IMR-90 (cell line): ENCODE measurements at regions not wholly inside any gene's neighbourhood (a gene's known extent, or its start where the extent isn't known, plus 50 kb on each side); places are given as distances from the start of the nearest gene placed in this dataset.
A peak's percentile ranks its signal among the peaks of the same experiment; 100 is the strongest.

Source experiments
- ATAC-seq: fragments of 200-7000 bp; cut with Tn5 transposase; 2 replicates; pipeline ENCODE4 v1.9.1; 2020; ENCODE audit warnings: low read depth, mild to moderate bottlenecking, moderate library complexity
- BruUV-seq: library from RNA; stranded (reverse); fragments of 400-500 nt; replicated peaks from 2 replicates; lab custom pipeline; 2021; lab: Mats Ljungman, UMichigan
- CTCF ChIA-PET: fragments of 300-600 bp; formaldehyde crosslinking; extraction: SDS; loops from one replicate; lab custom pipeline; 2021; ENCODE audit warnings: antibody characterized with exemption; lab: Yijun Ruan, JAX
- POLR2A ChIA-PET: fragments of 300-600 bp; sonication (Branson Sonifier 250); formaldehyde crosslinking; loops from one replicate; lab custom pipeline; 2022; ENCODE audit warnings: antibody characterized with exemption; ENCODE audit not compliant: unreplicated experiment; lab: Charles Lee
- DNase-seq: peaks from one replicate; pipeline ENCODE4 v3.0.0; 2013
- H2AFZ ChIP-seq: replicated peaks from 2 replicates; pipeline ENCODE3; 2013; ENCODE audit warnings: low read length, mild to moderate bottlenecking; ENCODE audit not compliant: poor library complexity
- H2AK5ac ChIP-seq: 2 replicates; pipeline ENCODE4 v1.6.1; 2013; ENCODE audit warnings: low read depth, low read length, inconsistent platforms
- H2AK9ac ChIP-seq: replicated peaks from 2 replicates; pipeline ENCODE3; 2013; ENCODE audit warnings: mild to moderate bottlenecking, low read depth, low read length, moderate library complexity; ENCODE audit not compliant: poor library complexity
- H2BK120ac ChIP-seq: 2 replicates; pipeline ENCODE4 v1.6.1; 2013; ENCODE audit warnings: low read depth, low read length, inconsistent platforms
- H2BK15ac ChIP-seq: 3 replicates; pipeline ENCODE4 v1.6.1; 2013; ENCODE audit warnings: low read depth, low read length, inconsistent platforms
- H2BK20ac ChIP-seq: 2 replicates; pipeline ENCODE4 v1.6.1; 2013; ENCODE audit warnings: low read depth, mild to moderate bottlenecking, inconsistent platforms, low read length, moderate library complexity
- H2BK5ac ChIP-seq: 2 replicates; pipeline ENCODE4 v1.6.1; 2013; ENCODE audit warnings: mild to moderate bottlenecking, low read depth, low read length, inconsistent platforms; ENCODE audit not compliant: poor library complexity, severe bottlenecking
- H3K14ac ChIP-seq: replicated peaks from 2 replicates; pipeline ENCODE4 v1.6.1; 2013; ENCODE audit warnings: low read depth, low read length, inconsistent platforms
- H3K18ac ChIP-seq: 2 replicates; pipeline ENCODE4 v1.6.1; 2013; ENCODE audit warnings: low read depth, low read length, control low read depth
- H3K23ac ChIP-seq: 2 replicates; pipeline ENCODE4 v1.6.1; 2013; ENCODE audit warnings: low read depth, low read length, inconsistent platforms
- H3K27ac ChIP-seq: 2 replicates; pipeline ENCODE4 v1.5.1; 2013; ENCODE audit warnings: mild to moderate bottlenecking, control low read depth, low read length; ENCODE audit not compliant: insufficient read depth
- H3K27me3 ChIP-seq: 2 replicates; pipeline ENCODE4 v1.6.1; 2013; ENCODE audit warnings: low read length; ENCODE audit not compliant: control insufficient read depth, insufficient read depth
- H3K36me3 ChIP-seq: 2 replicates; pipeline ENCODE4 v1.6.1; 2013; ENCODE audit warnings: low read length, mixed read lengths; ENCODE audit not compliant: control insufficient read depth, insufficient read depth
- H3K4ac ChIP-seq: 2 replicates; pipeline ENCODE4 v1.6.1; 2013; ENCODE audit warnings: low read depth, low read length, inconsistent platforms
- H3K4me1 ChIP-seq: 2 replicates; pipeline ENCODE4 v1.6.1; 2013; ENCODE audit warnings: low read length, mixed read lengths; ENCODE audit not compliant: control insufficient read depth, insufficient read depth
- H3K4me2 ChIP-seq: 2 replicates; pipeline ENCODE4 v1.6.1; 2013; ENCODE audit warnings: low read depth, mild to moderate bottlenecking, control low read depth, low read length, moderate library complexity
- H3K4me3 ChIP-seq: 2 replicates; pipeline ENCODE4 v1.5.1; 2013; ENCODE audit warnings: low read depth, mild to moderate bottlenecking, control low read depth, low read length, moderate library complexity; ENCODE audit not compliant: insufficient read depth
- H3K56ac ChIP-seq: 2 replicates; pipeline ENCODE4 v1.6.1; 2013; ENCODE audit warnings: low read length, inconsistent platforms; ENCODE audit not compliant: insufficient read depth; ENCODE audit errors: extremely low read depth
- H3K79me1 ChIP-seq, 2 experiments: 2 replicates each; pipeline ENCODE4 v1.6.1; 2013; ENCODE audit warnings: low read length in 2 of 2, inconsistent platforms in 1 of 2, low read depth in 1 of 2
- H3K9ac ChIP-seq: 2 replicates; pipeline ENCODE4 v1.6.1; 2013; ENCODE audit warnings: low read depth, low read length, control low read depth
- H3K9me1 ChIP-seq: 2 replicates; pipeline ENCODE4 v1.6.1; 2013; ENCODE audit warnings: low read length, inconsistent platforms; ENCODE audit not compliant: insufficient read depth
- H3K9me3 ChIP-seq: 2 replicates; pipeline ENCODE4 v1.6.1; 2013; ENCODE audit warnings: low read length; ENCODE audit not compliant: control insufficient read depth, insufficient read depth
- H4K20me1 ChIP-seq: 2 replicates; pipeline ENCODE4 v1.6.1; 2013; ENCODE audit warnings: low read length, inconsistent platforms; ENCODE audit not compliant: insufficient read depth
- H4K5ac ChIP-seq: 2 replicates; pipeline ENCODE4 v1.6.1; 2013; ENCODE audit warnings: mild to moderate bottlenecking, low read depth, low read length, control low read depth
- H4K8ac ChIP-seq, 2 experiments: 2 replicates each; pipeline ENCODE4 v1.6.1; 2013; ENCODE audit warnings: low read depth in 2 of 2, low read length in 2 of 2, control low read depth in 1 of 2, inconsistent platforms in 1 of 2
- H4K91ac ChIP-seq: 2 replicates; pipeline ENCODE4 v1.6.1; 2013; ENCODE audit warnings: low read depth, low read length, inconsistent platforms; ENCODE audit not compliant: insufficient read depth
- CTCF ChIP-seq: conservative IDR thresholded peaks from 2 replicates; pipeline ENCODE4 v1.5.1; 2012; ENCODE audit warnings: mild to moderate bottlenecking, low read depth, low read length, improper control_type of control experiment
- ELK1 ChIP-seq: fragments of 150-350 bp; IDR thresholded peaks from 2 replicates; pipeline ENCODE4 v1.6.1; 2016; ENCODE audit warnings: low read depth, mild to moderate bottlenecking, low read length, moderate library complexity, borderline replicate concordance
- RAD21 ChIP-seq: IDR thresholded peaks from 2 replicates; pipeline ENCODE4 v1.6.1; 2012; ENCODE audit warnings: low read length, improper control_type of control experiment
- SMC3 ChIP-seq: fragments of 150-350 bp; IDR thresholded peaks from 2 replicates; pipeline ENCODE4 v1.6.1; 2016; ENCODE audit warnings: low read depth, mild to moderate bottlenecking, antibody characterized with exemption, low read length, moderate library complexity
- WGBS, 2 experiments: methylation state at CpG; one replicate each; pipeline versions ENCODE4 v1.1.5 to v1.1.7; 2013; ENCODE audit warnings: missing lambda C conversion rate in 2 of 2; ENCODE audit not compliant: insufficient read length in 1 of 2; ENCODE audit errors: extremely low coverage in 2 of 2; 5-methylcytosine and 5-hydroxymethylcytosine counted together
- dilution Hi-C: fragments of 300-500 bp; cut with HindIII; formaldehyde crosslinking; loops from one replicate; pipeline ENCODE4 v1.14.3; 2018; ENCODE audit warnings: low sequenced_read_pairs; ENCODE audit not compliant: unreplicated experiment
- in situ Hi-C: fragments of 300-500 bp; cut with MboI; formaldehyde crosslinking; loops from 3 replicates; pipeline ENCODE4 v1.14.3; 2019; ENCODE audit warnings: low sequenced_read_pairs, inconsistent platforms, mixed read lengths
- intact Hi-C: fragments of 100-400 bp; cut with micrococcal nuclease; formaldehyde crosslinking; loops from 2 replicates; pipeline ENCODE4 v1.10.0; 2022

GRCh38 chr6:43953794-43954310, 173.4 kb downstream of the MRPL14 start:
- no peak overlapping the region for H4K8ac ChIP-seq
- intact Hi-C loops = loop anchor here (2.0 to 10.0 kb wide), 2 partner anchors 125 to 289 kb away; no protein-coding TSS in a partner anchor
- in situ Hi-C loops = no loop called here
- H3K23ac ChIP-seq = no peak overlapping the region
- no peak overlapping the region; the same call in 2 of the 3 replicates for H2BK15ac ChIP-seq
- no peak overlapping the region for H3K14ac ChIP-seq
- 71% methylated on average over 1 of the region's 8 CpGs; no CpG with 5 or more reads in 1 of the 2 experiments for WGBS, 2 experiments
- no TSS peak for BruUV-seq
- ATAC-seq (no peak), DNase-seq (no peak)
- H2BK20ac ChIP-seq = no peak overlapping the region
- H3K4me1 ChIP-seq = peaks cover 12% of the 10 kb centered on the region
- peak; percentile 25; the same call in 1 of the 2 replicates for TF ChIP-seq SMC3
- TF ChIP-seq ELK1 = no peak
- peak; percentile 46 for TF ChIP-seq CTCF
- peak; percentile 52 for TF ChIP-seq RAD21
- H3K79me1 ChIP-seq = no peaks in the 10 kb centered on the region
- H3K27ac ChIP-seq = no peak overlapping the region
- no peak overlapping the region for H3K56ac ChIP-seq
- H3K4me2 ChIP-seq = no peak overlapping the region
- H3K27me3 ChIP-seq = peaks cover 2% of the 10 kb centered on the region; the same call in 1 of the 2 replicates
- H2AK9ac ChIP-seq = no peak overlapping the region
- H4K20me1 ChIP-seq = no peaks in the 10 kb centered on the region
- H2AFZ ChIP-seq = peak overlapping the region; percentile 38
- H2AK5ac ChIP-seq = no peak overlapping the region
- dilution Hi-C loops = no loop called here
- no peak overlapping the region for H3K18ac ChIP-seq
- H3K4ac ChIP-seq = no peak overlapping the region
- no peak overlapping the region for H2BK120ac ChIP-seq
- H4K91ac ChIP-seq = no peak overlapping the region
- no peaks in the 10 kb centered on the region for H3K9me3 ChIP-seq
- no peaks in the 10 kb centered on the region for H3K36me3 ChIP-seq
- no peak overlapping the region for H2BK5ac ChIP-seq
- H3K4me3 ChIP-seq = no peak overlapping the region
- H4K5ac ChIP-seq = no peak overlapping the region
- no peaks in the 10 kb centered on the region; the same call in 1 of the 2 replicates for H3K9me1 ChIP-seq
- ChIA-PET POLR2A (no interaction called here), CTCF (interaction anchor here (0.6 to 0.8 kb wide), 2 partner anchors 101 to 286 kb away, joined by 3 read pairs; no protein-coding TSS in a partner anchor)
- H3K9ac ChIP-seq = no peak overlapping the region
